ENCODE measurements at regions not wholly inside any gene's neighbourhood (a gene's known extent, or its start where the extent isn't known, plus 50 kb on each side); places are given as distances from the start of the nearest gene placed in this dataset.
"Not testable (repeated sequence)": the region's sequence is repeated elsewhere in the genome, so short reads cannot be mapped to it uniquely, and the experiment has no call there.

- TF ChIP-seq, protein P1, sequence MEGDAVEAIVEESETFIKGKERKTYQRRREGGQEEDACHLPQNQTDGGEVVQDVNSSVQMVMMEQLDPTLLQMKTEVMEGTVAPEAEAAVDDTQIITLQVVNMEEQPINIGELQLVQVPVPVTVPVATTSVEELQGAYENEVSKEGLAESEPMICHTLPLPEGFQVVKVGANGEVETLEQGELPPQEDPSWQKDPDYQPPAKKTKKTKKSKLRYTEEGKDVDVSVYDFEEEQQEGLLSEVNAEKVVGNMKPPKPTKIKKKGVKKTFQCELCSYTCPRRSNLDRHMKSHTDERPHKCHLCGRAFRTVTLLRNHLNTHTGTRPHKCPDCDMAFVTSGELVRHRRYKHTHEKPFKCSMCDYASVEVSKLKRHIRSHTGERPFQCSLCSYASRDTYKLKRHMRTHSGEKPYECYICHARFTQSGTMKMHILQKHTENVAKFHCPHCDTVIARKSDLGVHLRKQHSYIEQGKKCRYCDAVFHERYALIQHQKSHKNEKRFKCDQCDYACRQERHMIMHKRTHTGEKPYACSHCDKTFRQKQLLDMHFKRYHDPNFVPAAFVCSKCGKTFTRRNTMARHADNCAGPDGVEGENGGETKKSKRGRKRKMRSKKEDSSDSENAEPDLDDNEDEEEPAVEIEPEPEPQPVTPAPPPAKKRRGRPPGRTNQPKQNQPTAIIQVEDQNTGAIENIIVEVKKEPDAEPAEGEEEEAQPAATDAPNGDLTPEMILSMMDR (conservative IDR thresholded peaks at IDR 0.05): not testable (repeated sequence)
- TF ChIP-seq EZH2 (IDR thresholded peaks at IDR 0.05; ENCODE audit: low read depth): not testable (repeated sequence)
These were observed 51.0 kb upstream of the ROPN1B start for GRCh38 chr3:125918024-125918423.

Measured in PC-9 (cell line).